HG03432 (cell line): ENCODE measurements at regions not wholly inside any gene's neighbourhood (a gene's known extent, or its start where the extent isn't known, plus 50 kb on each side); places are given as distances from the start of the nearest gene placed in this dataset.
"Not testable (repeated sequence)": the region's sequence is repeated elsewhere in the genome, so short reads cannot be mapped to it uniquely, and the experiment has no call there.

Source experiments
- ATAC-seq: cut with Tn5 transposase; IDR thresholded peaks from one replicate; pipeline ENCODE4 v1.9.1; 2021; ENCODE audit warnings: mild to moderate bottlenecking, moderate library complexity; ENCODE audit not compliant: unreplicated experiment

GRCh38 chr10:34908481-34908880 lies 93.4 kb upstream of the PARD3 start:
- no peak for ATAC-seq

- no peak for ATAC-seq
Observed at GRCh38 chr10:34907743-34908430, 92.8 kb upstream of the PARD3 start.

GRCh38 chr10:34906067-34906965 lies 91.2 kb upstream of the PARD3 start:
- ATAC-seq: no peak

- ATAC-seq: no peak
Observed at GRCh38 chr10:34905200-34905927, 90.3 kb upstream of the PARD3 start.

GRCh38 chr10:34904191-34904590 lies 89.1 kb upstream of the PARD3 start:
- no peak for ATAC-seq

- no peak for ATAC-seq
Observed at GRCh38 chr10:34899161-34899560, 84.1 kb upstream of the PARD3 start.

- no peak for ATAC-seq
Observed at GRCh38 chr10:34895977-34896376, 80.9 kb upstream of the PARD3 start.

GRCh38 chr10:34895046-34895445 lies 80.0 kb upstream of the PARD3 start:
- not testable (repeated sequence) for ATAC-seq

- not testable (repeated sequence) for ATAC-seq
Observed at GRCh38 chr10:34892521-34892920, 77.4 kb upstream of the PARD3 start.

GRCh38 chr10:34890939-34891338 lies 75.8 kb upstream of the PARD3 start:
- no peak for ATAC-seq

- ATAC-seq: no peak
Observed at GRCh38 chr10:34889004-34889869, 74.1 kb upstream of the PARD3 start.

- ATAC-seq: no peak
Observed at GRCh38 chr10:34886906-34887642, 72.0 kb upstream of the PARD3 start.

- ATAC-seq: no peak
Observed at GRCh38 chr10:34885898-34886297, 70.8 kb upstream of the PARD3 start.

GRCh38 chr10:34885011-34885410 lies 69.9 kb upstream of the PARD3 start:
- ATAC-seq: no peak

- ATAC-seq: no peak
Observed at GRCh38 chr10:34884272-34884952, 69.3 kb upstream of the PARD3 start.

GRCh38 chr10:34880817-34881216 lies 65.7 kb upstream of the PARD3 start:
- ATAC-seq: no peak

- not testable (repeated sequence) for ATAC-seq
Observed at GRCh38 chr10:34878651-34879050, 63.6 kb upstream of the PARD3 start.

GRCh38 chr10:34875061-34875460 lies 60.0 kb upstream of the PARD3 start:
- no peak for ATAC-seq

- ATAC-seq: no peak
Observed at GRCh38 chr10:34872820-34873219, 57.7 kb upstream of the PARD3 start.
